ENCODE measurements at regions not wholly inside any gene's neighbourhood (a gene's known extent, or its start where the extent isn't known, plus 50 kb on each side); places are given as distances from the start of the nearest gene placed in this dataset.

DNA sequence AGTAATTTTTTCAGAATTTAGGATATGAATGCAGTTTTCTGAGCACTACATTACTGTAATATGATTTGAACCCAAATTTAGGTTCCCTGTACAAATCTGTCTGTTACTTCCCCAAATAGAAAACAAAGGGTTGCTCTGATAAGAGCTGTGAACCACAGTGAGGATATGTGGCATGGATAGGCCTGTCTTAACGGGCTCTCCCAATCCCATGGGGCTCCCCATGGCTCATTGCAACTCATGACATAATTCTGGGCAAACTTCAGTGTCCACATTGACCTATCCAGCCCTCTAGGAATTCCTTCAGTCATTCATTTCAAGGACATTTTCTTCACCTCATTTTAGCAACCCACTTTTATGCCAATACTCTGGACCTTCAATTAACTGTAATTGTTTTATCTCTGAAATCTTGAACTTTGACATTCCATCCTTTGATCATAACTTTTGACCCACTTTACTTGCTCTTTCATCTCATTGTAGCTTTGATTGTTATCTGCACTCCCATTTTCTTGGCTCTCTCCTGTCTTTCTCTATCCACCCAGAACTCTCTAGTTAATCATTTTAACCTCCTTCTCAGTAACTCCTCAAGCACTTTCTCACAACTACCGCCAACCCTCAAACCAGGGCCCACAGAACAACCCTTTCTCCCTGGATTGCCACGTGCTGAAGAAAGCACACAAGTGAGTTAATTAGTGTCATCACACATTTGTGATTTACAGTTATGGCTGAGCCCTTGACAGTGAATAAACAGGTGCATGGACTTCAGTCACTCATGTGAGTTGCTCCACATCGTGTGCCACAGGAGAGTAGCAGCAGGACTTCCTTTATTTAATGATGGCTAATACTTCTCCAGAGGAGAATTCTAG is 94.9 kb upstream of the AADACL2 start:
- TF ChIP-seq CTCF (IDR thresholded peaks at IDR 0.05) = no peak
- ATAC-seq (ENCODE audit: low FRiP score) = no peak
- DNase-seq (ENCODE audit: low spot score) = no peak

GRCh38 chr3:151635905-151636304 is 97.8 kb upstream of the AADACL2 start:
- ATAC-seq (ENCODE audit: low FRiP score) = no peak

GRCh38 chr3:151631946-151632345 is 101.8 kb upstream of the AADACL2 start:
- ATAC-seq (ENCODE audit: low FRiP score) = no peak
- no peak for TF ChIP-seq CTCF (IDR thresholded peaks at IDR 0.05)
- no peak for DNase-seq (ENCODE audit: low spot score)

More at GRCh38 chr3:151635905-151636304, 97.8 kb upstream of the AADACL2 start:
- DNase-seq (ENCODE audit: low spot score) = no peak
- TF ChIP-seq CTCF (IDR thresholded peaks at IDR 0.05) = no peak

- TF ChIP-seq CTCF (IDR thresholded peaks at IDR 0.05) = no peak
- DNase-seq (ENCODE audit: low spot score) (no peak), ATAC-seq (ENCODE audit: low FRiP score) (no peak)
These were observed 102.7 kb upstream of the AADACL2 start for GRCh38 chr3:151630938-151631441.

GRCh38 chr3:151630035-151630434 is 103.7 kb upstream of the AADACL2 start:
- DNase-seq (ENCODE audit: low spot score) (no peak), ATAC-seq (ENCODE audit: low FRiP score) (no peak)
- TF ChIP-seq CTCF (IDR thresholded peaks at IDR 0.05) = no peak

DNA sequence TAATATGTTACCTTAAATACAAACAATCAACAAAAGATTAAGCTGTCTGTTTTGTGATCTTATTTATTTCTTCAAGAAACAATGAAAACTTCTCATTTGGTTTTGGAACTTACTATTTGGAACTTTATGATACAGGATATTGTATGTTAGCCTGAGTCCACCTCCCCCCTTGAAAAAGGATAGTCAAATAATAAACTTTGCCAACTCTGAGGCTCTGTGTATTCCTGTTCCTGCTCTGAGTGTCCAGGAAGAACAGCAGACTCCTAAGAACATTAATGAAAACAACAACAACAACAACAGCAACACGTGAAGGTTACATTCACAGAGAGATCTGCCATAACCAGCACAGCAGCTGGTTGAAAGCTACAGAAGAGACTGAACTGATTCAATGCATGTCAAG is 108.1 kb upstream of the AADACL2 start:
- ATAC-seq (ENCODE audit: low FRiP score) (no peak), DNase-seq (ENCODE audit: low spot score) (no peak)
- TF ChIP-seq CTCF (IDR thresholded peaks at IDR 0.05) = no peak

DNA sequence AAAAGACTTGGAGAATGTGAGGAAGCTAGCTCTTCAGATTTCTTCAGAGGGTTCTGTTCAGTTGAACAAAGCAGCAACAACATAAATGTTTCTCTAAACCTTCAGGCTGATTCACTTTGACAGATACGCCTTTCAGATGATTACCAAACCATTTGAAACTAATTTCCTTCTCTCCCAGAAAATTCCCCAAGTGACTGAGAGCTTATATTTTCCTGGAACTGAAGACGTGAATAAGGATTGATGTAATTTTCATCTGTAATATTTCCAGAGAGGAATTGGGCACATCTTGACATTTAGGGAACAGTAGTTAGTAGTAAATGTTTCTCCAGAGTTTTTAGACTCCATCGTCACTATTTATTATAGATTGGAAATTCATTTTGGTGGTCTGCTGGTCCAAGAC is 108.6 kb upstream of the AADACL2 start:
- DNase-seq (ENCODE audit: low spot score) = no peak
- TF ChIP-seq CTCF (IDR thresholded peaks at IDR 0.05) = no peak
- no peak for ATAC-seq (ENCODE audit: low FRiP score)

All from omental fat pad (tissue), 3 donors.